Brain pericyte (primary cell): ENCODE measurements at regions not wholly inside any gene's neighbourhood (a gene's known extent, or its start where the extent isn't known, plus 50 kb on each side); places are given as distances from the start of the nearest gene placed in this dataset.

ENCODE experiments used
- DNase-seq: peaks from one replicate; pipeline ENCODE4 v3.0.0-alpha.2; 2012; ENCODE audit warnings: low read depth, low spot score

- DNase-seq = no peak
Measured at GRCh38 chr18:56127322-56128099, 510.9 kb downstream of the TXNL1 start.

DNA sequence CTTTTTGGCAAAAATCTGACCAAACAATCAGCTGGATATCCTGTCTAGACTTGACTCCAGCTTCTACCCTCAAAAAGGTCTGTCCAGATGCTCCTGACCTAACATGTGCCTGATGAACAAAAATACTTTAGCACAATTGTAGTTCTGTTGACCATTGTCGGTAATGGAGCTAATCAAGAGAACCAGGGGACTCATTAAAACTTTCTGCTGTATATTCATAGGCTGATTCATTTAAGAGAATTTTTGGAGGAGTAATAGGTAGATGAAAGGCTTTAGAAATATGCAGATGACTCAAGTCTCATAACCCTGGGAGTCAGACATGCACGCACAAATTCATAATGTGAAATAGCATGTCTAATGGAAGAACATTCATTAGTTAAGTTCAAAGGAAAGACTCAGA, 514.2 kb downstream of the TXNL1 start:
- DNase-seq = no peak

DNA sequence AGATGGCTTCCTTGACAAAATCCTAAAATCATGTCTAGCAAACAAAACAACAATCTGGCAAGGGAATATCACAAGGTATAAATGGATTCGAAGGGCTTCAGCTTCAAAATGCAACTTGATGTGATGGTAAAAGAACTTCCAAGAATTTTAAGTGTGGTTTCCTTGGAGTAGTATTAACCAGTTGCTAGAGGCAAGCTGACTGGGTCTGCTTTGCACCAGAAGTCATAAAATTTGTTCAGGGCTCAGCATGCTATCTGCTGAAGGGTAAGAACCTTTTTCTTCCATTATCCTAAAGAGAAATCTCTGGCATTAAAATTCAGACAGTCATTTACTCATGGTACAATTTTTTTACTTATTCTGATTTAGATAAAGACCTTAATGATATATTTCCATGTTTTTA, 516.7 kb downstream of the TXNL1 start:
- DNase-seq = no peak

- DNase-seq = no peak
Measured at GRCh38 chr18:56120782-56121181, 517.6 kb downstream of the TXNL1 start.

DNA sequence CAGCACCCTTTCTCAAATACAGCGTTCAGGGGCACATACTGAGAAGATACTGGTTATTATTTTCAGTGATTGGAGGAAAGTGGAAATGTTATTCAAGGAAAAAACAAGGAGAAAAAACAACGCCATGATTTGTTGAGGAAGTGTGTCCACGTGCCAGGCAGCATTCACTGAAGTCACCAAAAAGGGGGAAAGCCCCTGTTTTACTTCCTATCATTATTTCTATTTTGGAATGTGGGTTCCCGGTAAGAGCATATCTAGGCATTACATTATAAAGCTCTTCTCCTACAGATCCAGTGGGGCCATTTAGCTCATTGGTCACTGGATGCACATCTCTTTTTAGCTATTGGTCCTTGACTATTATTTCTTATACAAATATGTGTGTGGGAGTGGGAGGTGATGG, 518.7 kb downstream of the TXNL1 start:
- no peak for DNase-seq

DNA sequence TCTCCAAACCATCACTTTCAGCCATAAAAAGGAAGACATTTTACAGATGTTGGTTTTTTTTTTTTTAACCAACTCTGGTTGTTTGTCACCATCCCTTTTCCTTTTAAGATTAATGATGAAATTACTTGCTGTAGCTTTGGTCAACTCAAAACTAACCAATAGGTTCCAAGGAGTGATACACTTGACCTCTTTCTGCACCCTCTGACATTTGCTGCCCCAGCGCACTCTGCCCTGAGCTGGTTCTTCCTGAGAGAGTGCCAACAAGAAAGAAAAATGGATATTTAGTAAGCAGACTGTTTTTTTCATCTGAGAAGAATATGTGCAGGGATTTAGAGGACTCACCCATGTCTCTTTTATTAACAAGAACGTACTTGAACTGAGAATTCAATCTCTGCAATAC, 520.0 kb downstream of the TXNL1 start:
- DNase-seq = no peak

- no peak for DNase-seq
Measured at GRCh38 chr18:56115071-56116015, 523.0 kb downstream of the TXNL1 start.

DNA sequence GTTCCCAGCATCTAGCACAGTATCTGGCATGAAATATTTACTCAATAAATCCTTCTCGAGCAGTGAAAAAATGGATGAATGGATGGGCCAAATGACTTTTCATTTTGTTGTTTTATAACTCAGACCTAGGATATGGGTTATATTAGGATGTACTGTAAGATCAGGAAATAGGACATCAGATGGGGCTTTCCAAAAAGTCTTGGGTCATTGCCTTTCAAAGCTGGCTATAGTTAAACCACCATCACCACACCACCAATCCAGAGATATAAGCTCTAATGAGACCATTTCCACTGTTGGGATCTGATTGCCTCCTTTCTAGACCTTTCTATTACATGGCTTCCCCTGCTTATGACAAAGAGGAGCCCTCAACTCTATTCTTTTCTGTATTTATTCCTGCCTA, 525.0 kb upstream of the TCF4 start:
- DNase-seq = no peak

DNA sequence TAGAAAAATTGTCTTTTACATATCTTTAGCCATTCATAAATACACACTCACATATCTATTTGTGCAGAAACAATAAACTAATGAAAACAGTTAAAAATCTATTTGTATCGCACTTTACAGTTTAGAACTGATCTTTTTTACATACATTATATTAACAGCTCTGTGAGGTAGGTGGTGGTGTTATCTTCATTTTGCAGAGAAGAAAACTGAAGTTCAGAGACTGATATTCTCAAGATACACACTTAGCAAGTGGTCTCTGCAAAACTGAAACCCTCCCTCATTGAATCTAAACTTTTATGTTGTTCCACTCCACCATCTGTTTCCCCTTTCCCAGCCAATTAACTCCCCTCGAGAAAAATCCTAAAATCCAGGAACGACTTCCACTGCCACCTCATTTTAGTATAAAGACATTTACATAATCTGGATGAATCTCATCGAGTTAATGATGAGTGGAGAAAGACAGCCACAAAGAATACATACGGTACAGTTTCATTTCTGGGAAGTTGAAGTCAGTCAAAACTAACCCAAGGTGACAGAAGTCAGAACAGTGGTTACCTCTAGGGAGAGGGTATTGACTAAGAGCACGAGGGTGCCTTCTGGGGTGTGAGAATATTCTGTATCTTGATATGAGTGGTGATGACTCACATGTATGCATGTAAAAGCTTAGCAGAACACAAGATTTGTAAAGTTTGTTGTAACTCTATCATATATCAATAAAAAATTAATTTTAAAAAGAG, 524.2 kb upstream of the TCF4 start:
- DNase-seq = no peak

DNA sequence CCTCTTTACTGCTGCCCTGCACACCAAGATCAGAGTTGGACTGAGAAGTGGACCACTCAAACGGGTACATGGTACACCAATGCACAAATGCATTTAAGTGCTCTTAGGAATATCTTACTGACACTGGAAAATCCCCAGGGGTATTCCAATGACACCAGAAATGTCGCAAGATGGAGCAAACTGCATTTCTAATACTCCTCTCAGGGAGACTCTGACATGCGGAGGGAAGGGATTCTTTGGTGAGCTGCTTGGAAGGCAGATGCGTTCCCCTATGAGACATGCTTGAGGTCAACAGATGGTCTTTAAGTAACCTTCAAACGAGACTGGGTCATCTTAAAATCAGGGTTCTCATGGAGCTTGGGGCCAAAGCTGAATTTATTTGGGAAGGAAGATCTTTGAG, 521.8 kb upstream of the TCF4 start:
- DNase-seq = no peak

GRCh38 chr18:56108478-56109367, 520.7 kb upstream of the TCF4 start:
- no peak for DNase-seq

GRCh38 chr18:56107821-56108477, 520.0 kb upstream of the TCF4 start:
- no peak for DNase-seq

GRCh38 chr18:56100090-56100722, 512.2 kb upstream of the TCF4 start:
- DNase-seq = no peak

DNA sequence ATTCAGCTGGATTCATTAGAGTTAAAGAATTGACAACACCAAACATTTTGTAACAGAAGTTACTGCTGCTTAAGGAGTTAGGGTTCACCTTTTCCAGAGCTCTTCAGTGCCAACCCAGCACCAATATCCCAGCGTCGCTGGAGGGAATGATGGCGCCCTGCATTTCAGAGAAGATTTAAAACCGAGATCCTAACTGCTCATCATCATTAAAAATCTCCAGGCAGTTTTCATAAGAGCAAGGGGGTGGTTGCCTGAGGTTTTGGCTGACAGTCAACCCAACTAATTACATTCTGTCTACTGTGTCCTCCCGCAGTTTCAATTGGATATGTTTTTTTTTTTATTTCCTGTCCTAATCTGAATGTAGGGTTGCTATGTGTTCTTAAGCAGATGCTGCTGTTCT, 509.6 kb upstream of the TCF4 start:
- no peak for DNase-seq

- DNase-seq = no peak
Measured at GRCh38 chr18:56096861-56097260, 508.9 kb upstream of the TCF4 start.

DNA sequence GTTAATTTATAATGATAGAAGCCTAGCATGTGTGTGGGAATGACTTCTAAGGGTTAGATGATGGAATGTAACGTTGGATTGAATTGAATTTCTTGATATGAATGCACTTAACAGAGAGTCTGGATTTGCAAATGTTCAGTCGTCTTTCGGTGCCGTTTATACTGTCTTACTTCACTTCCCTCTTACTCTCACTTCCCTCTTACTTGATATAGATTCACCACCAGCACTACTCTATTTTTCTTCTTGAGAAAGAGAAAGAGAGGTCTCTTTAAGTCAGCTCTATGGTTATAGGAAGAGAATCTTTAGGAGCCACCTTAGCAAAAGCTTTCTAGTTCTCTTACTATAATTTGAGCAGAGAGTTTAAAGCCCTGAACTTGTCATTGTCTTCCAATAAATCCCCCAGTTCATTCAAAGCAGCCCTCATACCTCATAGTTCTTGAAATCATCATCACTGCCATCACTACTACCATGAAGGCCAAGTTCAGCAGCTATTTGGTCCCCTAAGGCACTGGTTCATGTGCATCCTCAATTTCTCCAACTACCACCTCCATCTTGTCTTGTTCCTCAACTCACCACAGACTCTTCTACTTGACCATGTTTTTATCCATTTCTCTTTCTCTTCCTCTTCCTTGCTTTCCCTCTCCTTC, 501.7 kb upstream of the TCF4 start:
- DNase-seq = no peak

GRCh38 chr18:56086786-56087185, 498.8 kb upstream of the TCF4 start:
- no peak for DNase-seq

- no peak for DNase-seq
Measured at GRCh38 chr18:56086176-56086575, 498.2 kb upstream of the TCF4 start.

DNA sequence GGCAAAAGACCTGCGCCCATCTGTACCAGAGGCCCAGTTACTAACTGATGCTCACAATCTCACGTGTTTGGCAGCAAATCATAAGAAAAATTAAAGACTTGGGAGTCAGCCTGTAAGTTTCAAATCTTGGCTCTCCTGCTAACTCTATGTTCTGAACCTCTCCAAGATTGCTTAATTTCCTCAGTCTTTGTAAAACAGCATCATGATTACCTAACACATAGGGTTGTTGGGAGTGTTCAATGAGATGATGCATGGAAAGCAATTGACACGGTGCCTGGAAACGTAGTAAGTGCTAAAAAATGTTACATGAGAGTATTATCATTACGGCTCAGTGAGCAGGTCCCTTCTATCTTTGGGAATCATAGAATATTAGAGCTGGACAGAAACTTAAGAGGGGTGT, 497.6 kb upstream of the TCF4 start:
- DNase-seq = no peak
